ENCODE measurements at regions not wholly inside any gene's neighbourhood (a gene's known extent, or its start where the extent isn't known, plus 50 kb on each side); places are given as distances from the start of the nearest gene placed in this dataset.

GRCh38 chr13:82438320-82438719 is 1444.0 kb downstream of the SLITRK1 start:
- no peak overlapping the region for H3K4me3 Mint-ChIP-seq
- no peaks in the 10 kb centered on the region for H3K27me3 Mint-ChIP-seq
- no peaks in the 10 kb centered on the region for H3K36me3 Mint-ChIP-seq (ENCODE audit: low read depth)
- peaks cover 7% of the 10 kb centered on the region for H3K4me1 Mint-ChIP-seq (ENCODE audit: low read depth)
- intact Hi-C loops (cut with micrococcal nuclease) = no loop called here
- no peak overlapping the region for H3K27ac Mint-ChIP-seq
- H3K9me3 Mint-ChIP-seq = peaks cover 29% of the 10 kb centered on the region

- no peaks in the 10 kb centered on the region for H3K36me3 Mint-ChIP-seq (ENCODE audit: low read depth)
- H3K9me3 Mint-ChIP-seq = peaks cover 29% of the 10 kb centered on the region
- H3K27ac Mint-ChIP-seq = no peak overlapping the region
- no peaks in the 10 kb centered on the region for H3K27me3 Mint-ChIP-seq
- H3K4me1 Mint-ChIP-seq (ENCODE audit: low read depth) = peaks cover 7% of the 10 kb centered on the region
- intact Hi-C loops (cut with micrococcal nuclease) = no loop called here
- H3K4me3 Mint-ChIP-seq = no peak overlapping the region
Measured at GRCh38 chr13:82436099-82436585, 1446.1 kb downstream of the SLITRK1 start.

- Mint-ChIP-seq H3K36me3 (ENCODE audit: low read depth) (no peaks in the 10 kb centered on the region), H3K9me3 (peaks cover 16% of the 10 kb centered on the region), H3K4me3 (no peak overlapping the region), H3K27me3 (no peaks in the 10 kb centered on the region), H3K4me1 (ENCODE audit: low read depth) (peaks cover 7% of the 10 kb centered on the region), H3K27ac (no peak overlapping the region)
- intact Hi-C loops (cut with micrococcal nuclease) = no loop called here
Measured at GRCh38 chr13:82432949-82433348, 1449.3 kb downstream of the SLITRK1 start.

GRCh38 chr13:82412749-82413148 is 1469.5 kb downstream of the SLITRK1 start:
- Mint-ChIP-seq H3K4me1 (ENCODE audit: low read depth) (no peaks in the 10 kb centered on the region), H3K36me3 (ENCODE audit: low read depth) (no peaks in the 10 kb centered on the region), H3K4me3 (no peak overlapping the region), H3K9me3 (peaks cover 11% of the 10 kb centered on the region), H3K27ac (no peak overlapping the region), H3K27me3 (no peaks in the 10 kb centered on the region)
- intact Hi-C loops (cut with micrococcal nuclease) = no loop called here

GRCh38 chr13:82407321-82407720 is 1475.0 kb downstream of the SLITRK1 start:
- Mint-ChIP-seq H3K4me3 (no peak overlapping the region), H3K36me3 (ENCODE audit: low read depth) (no peaks in the 10 kb centered on the region), H3K9me3 (peaks cover 50% of the 10 kb centered on the region), H3K27me3 (no peaks in the 10 kb centered on the region), H3K4me1 (ENCODE audit: low read depth) (no peaks in the 10 kb centered on the region), H3K27ac (no peak overlapping the region)
- intact Hi-C loops (cut with micrococcal nuclease) = no loop called here

- Mint-ChIP-seq H3K36me3 (ENCODE audit: low read depth) (no peaks in the 10 kb centered on the region), H3K27ac (no peak overlapping the region), H3K9me3 (peaks cover 8% of the 10 kb centered on the region), H3K4me3 (no peak overlapping the region), H3K27me3 (no peaks in the 10 kb centered on the region), H3K4me1 (ENCODE audit: low read depth) (no peaks in the 10 kb centered on the region)
- intact Hi-C loops (cut with micrococcal nuclease) = no loop called here
Measured at GRCh38 chr13:82374719-82375118, 1507.6 kb downstream of the SLITRK1 start.

- Mint-ChIP-seq H3K4me1 (ENCODE audit: low read depth) (no peaks in the 10 kb centered on the region), H3K4me3 (no peak overlapping the region), H3K36me3 (ENCODE audit: low read depth) (no peaks in the 10 kb centered on the region), H3K9me3 (peaks cover 8% of the 10 kb centered on the region), H3K27ac (no peak overlapping the region), H3K27me3 (no peaks in the 10 kb centered on the region)
- intact Hi-C loops (cut with micrococcal nuclease) = no loop called here
Measured at GRCh38 chr13:82370316-82370715, 1512.0 kb downstream of the SLITRK1 start.

GRCh38 chr13:82364525-82364924 is 1517.7 kb downstream of the SLITRK1 start:
- no peaks in the 10 kb centered on the region for H3K36me3 Mint-ChIP-seq (ENCODE audit: low read depth)
- H3K27ac Mint-ChIP-seq = no peak overlapping the region
- H3K9me3 Mint-ChIP-seq = no peaks in the 10 kb centered on the region
- no peak overlapping the region for H3K4me3 Mint-ChIP-seq
- H3K27me3 Mint-ChIP-seq = no peaks in the 10 kb centered on the region
- no peaks in the 10 kb centered on the region for H3K4me1 Mint-ChIP-seq (ENCODE audit: low read depth)
- intact Hi-C loops (cut with micrococcal nuclease) = no loop called here

- H3K4me3 Mint-ChIP-seq = no peak overlapping the region
- H3K27ac Mint-ChIP-seq = no peak overlapping the region
- no peaks in the 10 kb centered on the region for H3K4me1 Mint-ChIP-seq (ENCODE audit: low read depth)
- H3K36me3 Mint-ChIP-seq (ENCODE audit: low read depth) = no peaks in the 10 kb centered on the region
- H3K9me3 Mint-ChIP-seq = no peaks in the 10 kb centered on the region
- intact Hi-C loops (cut with micrococcal nuclease) = no loop called here
- no peaks in the 10 kb centered on the region for H3K27me3 Mint-ChIP-seq
Measured at GRCh38 chr13:82358284-82358683, 1524.0 kb downstream of the SLITRK1 start.

GRCh38 chr13:82356667-82357410 is 1525.4 kb downstream of the SLITRK1 start:
- Mint-ChIP-seq H3K9me3 (no peaks in the 10 kb centered on the region), H3K27ac (no peak overlapping the region), H3K4me1 (ENCODE audit: low read depth) (no peaks in the 10 kb centered on the region), H3K36me3 (ENCODE audit: low read depth) (no peaks in the 10 kb centered on the region), H3K4me3 (no peak overlapping the region), H3K27me3 (no peaks in the 10 kb centered on the region)
- intact Hi-C loops (cut with micrococcal nuclease) = no loop called here

GRCh38 chr13:82344867-82345266 is 1537.4 kb downstream of the SLITRK1 start:
- no peaks in the 10 kb centered on the region for H3K36me3 Mint-ChIP-seq (ENCODE audit: low read depth)
- H3K4me1 Mint-ChIP-seq (ENCODE audit: low read depth) = no peaks in the 10 kb centered on the region
- intact Hi-C loops (cut with micrococcal nuclease) = no loop called here
- H3K27ac Mint-ChIP-seq = no peak overlapping the region
- H3K4me3 Mint-ChIP-seq = no peak overlapping the region
- H3K9me3 Mint-ChIP-seq = no peaks in the 10 kb centered on the region
- H3K27me3 Mint-ChIP-seq = no peaks in the 10 kb centered on the region

GRCh38 chr13:82341116-82341515 is 1541.2 kb downstream of the SLITRK1 start:
- intact Hi-C loops (cut with micrococcal nuclease) = no loop called here
- H3K4me3 Mint-ChIP-seq = no peak overlapping the region
- H3K9me3 Mint-ChIP-seq = peaks cover 10% of the 10 kb centered on the region
- no peaks in the 10 kb centered on the region for H3K36me3 Mint-ChIP-seq (ENCODE audit: low read depth)
- H3K4me1 Mint-ChIP-seq (ENCODE audit: low read depth) = no peaks in the 10 kb centered on the region
- no peak overlapping the region for H3K27ac Mint-ChIP-seq
- H3K27me3 Mint-ChIP-seq = no peaks in the 10 kb centered on the region

GRCh38 chr13:82330499-82330898 is 1551.8 kb downstream of the SLITRK1 start:
- H3K4me3 Mint-ChIP-seq = no peak overlapping the region
- peaks cover 11% of the 10 kb centered on the region for H3K9me3 Mint-ChIP-seq
- intact Hi-C loops (cut with micrococcal nuclease) = no loop called here
- no peaks in the 10 kb centered on the region for H3K36me3 Mint-ChIP-seq (ENCODE audit: low read depth)
- H3K27me3 Mint-ChIP-seq = no peaks in the 10 kb centered on the region
- no peak overlapping the region for H3K27ac Mint-ChIP-seq
- no peaks in the 10 kb centered on the region for H3K4me1 Mint-ChIP-seq (ENCODE audit: low read depth)

- H3K4me3 Mint-ChIP-seq = no peak overlapping the region
- no peaks in the 10 kb centered on the region for H3K36me3 Mint-ChIP-seq (ENCODE audit: low read depth)
- peaks cover 57% of the 10 kb centered on the region for H3K9me3 Mint-ChIP-seq
- H3K27ac Mint-ChIP-seq = no peak overlapping the region
- no peaks in the 10 kb centered on the region for H3K27me3 Mint-ChIP-seq
- intact Hi-C loops (cut with micrococcal nuclease) = no loop called here
- no peaks in the 10 kb centered on the region for H3K4me1 Mint-ChIP-seq (ENCODE audit: low read depth)
Measured at GRCh38 chr13:82323101-82323500, 1559.2 kb downstream of the SLITRK1 start.

GRCh38 chr13:82305588-82305987 is 1576.7 kb downstream of the SLITRK1 start:
- peaks cover 25% of the 10 kb centered on the region for H3K9me3 Mint-ChIP-seq
- H3K36me3 Mint-ChIP-seq (ENCODE audit: low read depth) = no peaks in the 10 kb centered on the region

More at GRCh38 chr13:82305588-82305987, 1576.7 kb downstream of the SLITRK1 start:
- intact Hi-C loops (cut with micrococcal nuclease) = no loop called here
- H3K27me3 Mint-ChIP-seq = no peaks in the 10 kb centered on the region
- H3K4me1 Mint-ChIP-seq (ENCODE audit: low read depth) = no peaks in the 10 kb centered on the region
- no peak overlapping the region for H3K4me3 Mint-ChIP-seq
- no peak overlapping the region for H3K27ac Mint-ChIP-seq

All from dendritic cell treated with granulocyte-macrophage colony-stimulating factor and Interleukin-4, amounts not matched to agents 40 ng/mL and 50 ng/mL, for 4 days (primary cell).